T-helper 17 cell (primary cell): ENCODE measurements at regions not wholly inside any gene's neighbourhood (a gene's known extent, or its start where the extent isn't known, plus 50 kb on each side); places are given as distances from the start of the nearest gene placed in this dataset.

ENCODE experiments used
- ATAC-seq: fragments of 150-1000 bp; cut with Tn5 transposase; 2 replicates; pipeline ENCODE4 v1.10.0; 2021; ENCODE audit warnings: mild to moderate bottlenecking, moderate library complexity
- DNase-seq, 3 donors: peaks; one replicate each; pipeline versions ENCODE4 v3.0.0 to v3.0.0-alpha.2; 2020 to 2021
- H3K9me3 ChIP-seq: one replicate; pipeline ENCODE4 v1.7.0; 2013; ENCODE audit warnings: low read length, mild to moderate bottlenecking; ENCODE audit not compliant: control insufficient read depth, poor library complexity, severe bottlenecking
- H3K27ac Mint-ChIP-seq: one replicate; pipeline ENCODE4 v1.8.0; 2022; ENCODE audit warnings: mild to moderate bottlenecking, moderate library complexity, mixed read lengths
- H3K27me3 Mint-ChIP-seq: one replicate; pipeline ENCODE4 v1.8.0; 2022; ENCODE audit warnings: mixed read lengths
- H3K36me3 Mint-ChIP-seq: one replicate; pipeline ENCODE4 v1.8.0; 2022; ENCODE audit warnings: low read depth, mixed read lengths
- H3K4me1 Mint-ChIP-seq: one replicate; pipeline ENCODE4 v1.8.0; 2022; ENCODE audit warnings: mild to moderate bottlenecking, mixed read lengths
- H3K4me3 Mint-ChIP-seq: one replicate; pipeline ENCODE4 v1.8.0; 2022; ENCODE audit warnings: mild to moderate bottlenecking, moderate library complexity, mixed read lengths

- no peak for DNase-seq
- Mint-ChIP-seq H3K27ac (no peak overlapping the region), H3K27me3 (peaks cover 22% of the 10 kb centered on the region), H3K36me3 (no peaks in the 10 kb centered on the region), H3K4me1 (peaks cover 3% of the 10 kb centered on the region), H3K4me3 (no peak overlapping the region)
- no peaks in the 10 kb centered on the region for H3K9me3 ChIP-seq
- ATAC-seq: no peak
Observed at GRCh38 chr15:93162560-93162959, 73.5 kb upstream of the RGMA start.

GRCh38 chr15:93159930-93160329 is 70.9 kb upstream of the RGMA start:
- Mint-ChIP-seq H3K27ac (no peak overlapping the region), H3K27me3 (peaks cover 9% of the 10 kb centered on the region), H3K4me3 (no peak overlapping the region), H3K4me1 (peaks cover 3% of the 10 kb centered on the region), H3K36me3 (no peaks in the 10 kb centered on the region)
- no peaks in the 10 kb centered on the region for H3K9me3 ChIP-seq
- ATAC-seq: no peak
- no peak for DNase-seq

GRCh38 chr15:93158097-93158900 is 69.3 kb upstream of the RGMA start:
- no peak for DNase-seq
- no peaks in the 10 kb centered on the region for H3K36me3 Mint-ChIP-seq
- H3K4me1 Mint-ChIP-seq: peaks cover under 1% of the 10 kb centered on the region
- no peaks in the 10 kb centered on the region for H3K9me3 ChIP-seq
- no peak overlapping the region for H3K4me3 Mint-ChIP-seq
- no peak overlapping the region for H3K27ac Mint-ChIP-seq
- ATAC-seq: no peak
- H3K27me3 Mint-ChIP-seq: peaks cover 5% of the 10 kb centered on the region

- Mint-ChIP-seq H3K36me3 (no peaks in the 10 kb centered on the region), H3K27me3 (peaks cover 14% of the 10 kb centered on the region), H3K27ac (no peak overlapping the region), H3K4me1 (peaks cover 21% of the 10 kb centered on the region), H3K4me3 (no peak overlapping the region)
- H3K9me3 ChIP-seq: no peaks in the 10 kb centered on the region
- no peak for DNase-seq
- no peak for ATAC-seq
Observed at GRCh38 chr15:93154666-93155065, 65.7 kb upstream of the RGMA start.

- H3K36me3 Mint-ChIP-seq: no peaks in the 10 kb centered on the region
- ATAC-seq (no peak), DNase-seq (no peak)
- H3K4me3 Mint-ChIP-seq: peak overlapping the region; percentile 22
- peaks cover 21% of the 10 kb centered on the region for H3K4me1 Mint-ChIP-seq
- peak overlapping the region; percentile 67 for H3K27ac Mint-ChIP-seq
- no peaks in the 10 kb centered on the region for H3K9me3 ChIP-seq
- peaks cover 14% of the 10 kb centered on the region for H3K27me3 Mint-ChIP-seq
Observed at GRCh38 chr15:93152951-93153350, 63.9 kb upstream of the RGMA start.

- H3K4me3 Mint-ChIP-seq: no peak overlapping the region
- DNase-seq (no peak), ATAC-seq (peak; percentile 85)
- peaks cover 21% of the 10 kb centered on the region for H3K4me1 Mint-ChIP-seq
- peaks cover 14% of the 10 kb centered on the region for H3K27me3 Mint-ChIP-seq
- H3K27ac Mint-ChIP-seq: no peak overlapping the region
- no peaks in the 10 kb centered on the region for H3K9me3 ChIP-seq
- H3K36me3 Mint-ChIP-seq: no peaks in the 10 kb centered on the region
Observed at GRCh38 chr15:93152360-93152759, 63.3 kb upstream of the RGMA start.

- H3K36me3 Mint-ChIP-seq: no peaks in the 10 kb centered on the region
- DNase-seq (no peak), ATAC-seq (no peak)
- H3K27me3 Mint-ChIP-seq: peaks cover 14% of the 10 kb centered on the region
- H3K9me3 ChIP-seq: no peaks in the 10 kb centered on the region
- H3K4me1 Mint-ChIP-seq: peaks cover 21% of the 10 kb centered on the region
- no peak overlapping the region for H3K4me3 Mint-ChIP-seq
- H3K27ac Mint-ChIP-seq: peak overlapping the region; percentile 27
Observed at GRCh38 chr15:93150910-93151881, 62.2 kb upstream of the RGMA start.

GRCh38 chr15:93146601-93147000 is 57.6 kb upstream of the RGMA start:
- DNase-seq: no peak
- no peak for ATAC-seq
- peaks cover 17% of the 10 kb centered on the region for H3K27me3 Mint-ChIP-seq
- no peak overlapping the region for H3K27ac Mint-ChIP-seq
- no peaks in the 10 kb centered on the region for H3K9me3 ChIP-seq
- H3K4me3 Mint-ChIP-seq: no peak overlapping the region
- no peaks in the 10 kb centered on the region for H3K36me3 Mint-ChIP-seq
- H3K4me1 Mint-ChIP-seq: peaks cover 14% of the 10 kb centered on the region

- Mint-ChIP-seq H3K36me3 (no peaks in the 10 kb centered on the region), H3K27ac (no peak overlapping the region), H3K4me1 (peaks cover 15% of the 10 kb centered on the region), H3K27me3 (peaks cover 13% of the 10 kb centered on the region), H3K4me3 (no peak overlapping the region)
- DNase-seq: no peak
- ATAC-seq: no peak
- H3K9me3 ChIP-seq: no peaks in the 10 kb centered on the region
Observed at GRCh38 chr15:93146196-93146595, 57.2 kb upstream of the RGMA start.

GRCh38 chr15:93144463-93145236 is 55.6 kb upstream of the RGMA start:
- no peak overlapping the region for H3K4me3 Mint-ChIP-seq
- H3K9me3 ChIP-seq: no peaks in the 10 kb centered on the region
- DNase-seq (no peak), ATAC-seq (no peak)
- H3K27ac Mint-ChIP-seq: no peak overlapping the region
- no peaks in the 10 kb centered on the region for H3K36me3 Mint-ChIP-seq
- peaks cover 6% of the 10 kb centered on the region for H3K27me3 Mint-ChIP-seq
- peaks cover 14% of the 10 kb centered on the region for H3K4me1 Mint-ChIP-seq

GRCh38 chr15:93143186-93143585 is 54.2 kb upstream of the RGMA start:
- no peaks in the 10 kb centered on the region for H3K9me3 ChIP-seq
- peak overlapping the region; percentile 51 for H3K4me3 Mint-ChIP-seq
- peak overlapping the region; percentile 65 for H3K27ac Mint-ChIP-seq
- ATAC-seq: no peak
- no peak for DNase-seq
- peaks cover 7% of the 10 kb centered on the region for H3K27me3 Mint-ChIP-seq
- peaks cover 14% of the 10 kb centered on the region for H3K4me1 Mint-ChIP-seq
- H3K36me3 Mint-ChIP-seq: no peaks in the 10 kb centered on the region

GRCh38 chr15:93141371-93141794 is 52.4 kb upstream of the RGMA start:
- Mint-ChIP-seq H3K36me3 (no peaks in the 10 kb centered on the region), H3K4me1 (peaks cover 14% of the 10 kb centered on the region), H3K27ac (no peak overlapping the region), H3K27me3 (peaks cover 10% of the 10 kb centered on the region), H3K4me3 (peak overlapping the region; percentile 43)
- ATAC-seq (peak; percentile 81), DNase-seq (no peak)
- H3K9me3 ChIP-seq: no peaks in the 10 kb centered on the region

- DNase-seq (no peak), ATAC-seq (no peak)
- H3K9me3 ChIP-seq: no peaks in the 10 kb centered on the region
- Mint-ChIP-seq H3K4me3 (no peak overlapping the region), H3K27me3 (peaks cover 9% of the 10 kb centered on the region), H3K4me1 (peaks cover 12% of the 10 kb centered on the region), H3K36me3 (no peaks in the 10 kb centered on the region), H3K27ac (no peak overlapping the region)
Observed at GRCh38 chr15:93139436-93139835, 50.4 kb upstream of the RGMA start.
